Caco-2 (cell line): ENCODE measurements at regions not wholly inside any gene's neighbourhood (a gene's known extent, or its start where the extent isn't known, plus 50 kb on each side); places are given as distances from the start of the nearest gene placed in this dataset.
"Not testable (repeated sequence)": the region's sequence is repeated elsewhere in the genome, so short reads cannot be mapped to it uniquely, and the experiment has no call there.

ENCODE experiments used
- BruUV-seq: library from RNA; stranded (reverse); fragments of 400-500 nt; replicated peaks from 2 replicates; lab custom pipeline; 2021; lab: Mats Ljungman, UMichigan
- CTCF ChIA-PET: fragments of 300-600 bp; sonication (Branson Sonifier 250); formaldehyde crosslinking; loops from one replicate; lab custom pipeline; 2022; ENCODE audit warnings: antibody characterized with exemption; lab: Charles Lee
- POLR2A ChIA-PET: fragments of 300-600 bp; sonication (Branson Sonifier 250); formaldehyde crosslinking; loops from one replicate; lab custom pipeline; 2022; ENCODE audit warnings: antibody characterized with exemption; lab: Charles Lee
- DNase-seq, 2 experiments: peaks; one replicate each; pipeline versions ENCODE4 v3.0.0 to v3.0.0-alpha.2; 2020 to 2022
- H3K27me3 ChIP-seq: replicated peaks from 2 replicates; pipeline ENCODE4 v1.6.0; 2011; ENCODE audit warnings: low read length; ENCODE audit not compliant: control insufficient read depth, insufficient read depth
- H3K36me3 ChIP-seq: 2 replicates; pipeline ENCODE4 v1.5.1; 2011; ENCODE audit warnings: low read length; ENCODE audit not compliant: control insufficient read depth, insufficient read depth
- H3K4me1 ChIP-seq: fragments of 250-450 bp; sonication (Bioruptor Pico); 2 replicates; pipeline ENCODE4 v1.5.1; 2020; ENCODE audit warnings: mild to moderate bottlenecking
- H3K4me3 ChIP-seq: 2 replicates; pipeline ENCODE4 v1.5.1; 2011; ENCODE audit warnings: low read depth, mild to moderate bottlenecking, control low read depth, low read length
- H3K9me3 ChIP-seq: fragments of 250-450 bp; sonication (Bioruptor Pico); 2 replicates; pipeline ENCODE4 v1.5.1; 2020; ENCODE audit warnings: mild to moderate bottlenecking, moderate library complexity
- H3K27ac Mint-ChIP-seq: one replicate; pipeline ENCODE4 v1.8.0; 2022; ENCODE audit warnings: mixed read lengths; ENCODE audit not compliant: unreplicated experiment
- H3K27me3 Mint-ChIP-seq: one replicate; pipeline ENCODE4 v1.8.0; 2022; ENCODE audit warnings: mixed read lengths; ENCODE audit not compliant: insufficient read depth, unreplicated experiment
- H3K36me3 Mint-ChIP-seq: one replicate; pipeline ENCODE4 v1.8.0; 2022; ENCODE audit warnings: mild to moderate bottlenecking, mixed read lengths; ENCODE audit not compliant: insufficient read depth, unreplicated experiment
- H3K4me1 Mint-ChIP-seq: one replicate; pipeline ENCODE4 v1.8.0; 2022; ENCODE audit warnings: low read depth, mixed read lengths; ENCODE audit not compliant: unreplicated experiment
- H3K4me3 Mint-ChIP-seq: one replicate; pipeline ENCODE4 v1.8.0; 2022; ENCODE audit warnings: mild to moderate bottlenecking, moderate library complexity, mixed read lengths; ENCODE audit not compliant: unreplicated experiment
- H3K9me3 Mint-ChIP-seq: one replicate; pipeline ENCODE4 v1.8.0; 2022; ENCODE audit warnings: mixed read lengths; ENCODE audit not compliant: unreplicated experiment
- CTCF ChIP-seq, 2 experiments: fragments of 200-600 bp in 1 of 2; IDR thresholded peaks; 1 replicate in 1 of 2; 2 replicates in 1 of 2; pipeline versions ENCODE4 v1.5.1 to v1.8.0; 2011 to 2022; ENCODE audit warnings: antibody characterized with exemption in 1 of 2, control low read depth in 1 of 2, inconsistent platforms in 1 of 2, low read depth in 1 of 2, low read length in 1 of 2, mild to moderate bottlenecking in 1 of 2, moderate library complexity in 1 of 2; ENCODE audit not compliant: insufficient read depth in 1 of 2, severe bottlenecking in 1 of 2, unreplicated experiment in 1 of 2
- intact Hi-C: fragments of 100-400 bp; cut with micrococcal nuclease; formaldehyde crosslinking; loops from one replicate; pipeline ENCODE4 v1.10.0; 2022; ENCODE audit not compliant: unreplicated experiment

- no peaks in the 10 kb centered on the region for H3K9me3 Mint-ChIP-seq
- no peak for DNase-seq
- BruUV-seq, result no TSS peak
- Histone ChIP-seq H3K9me3 (no peaks in the 10 kb centered on the region), H3K4me1 (peaks cover 12% of the 10 kb centered on the region), H3K27me3 (no peaks in the 10 kb centered on the region), H3K36me3 (no peaks in the 10 kb centered on the region), H3K4me3 (no peak overlapping the region)
- H3K27me3 Mint-ChIP-seq, result no peaks in the 10 kb centered on the region
- H3K4me3 Mint-ChIP-seq, result no peak overlapping the region
- ChIA-PET CTCF (no interaction called here), POLR2A (no interaction called here)
- H3K27ac Mint-ChIP-seq, result no peak overlapping the region
- intact Hi-C loops, result no loop called here
- H3K36me3 Mint-ChIP-seq, result peaks cover 5% of the 10 kb centered on the region
- H3K4me1 Mint-ChIP-seq, result peaks cover 19% of the 10 kb centered on the region
- no peak for TF ChIP-seq CTCF (IDR thresholded peaks at IDR 0.05; ENCODE audit: insufficient read depth in 1 of 2, low read depth in 1 of 2, low read length in 1 of 2, severe bottlenecking in 1 of 2, unreplicated experiment in 1 of 2)
These were observed 72.7 kb upstream of the FAM174B start for GRCh38 chr15:92728266-92728665.

- H3K4me3 ChIP-seq, result peak overlapping the region; percentile 33
- peaks cover 10% of the 10 kb centered on the region; the same call in 1 of the 2 replicates for H3K4me1 ChIP-seq
- peaks cover 6% of the 10 kb centered on the region for H3K4me1 Mint-ChIP-seq
- TF ChIP-seq CTCF (IDR thresholded peaks at IDR 0.05; ENCODE audit: insufficient read depth in 1 of 2, low read depth in 1 of 2, low read length in 1 of 2, severe bottlenecking in 1 of 2, unreplicated experiment in 1 of 2), result no peak
- intact Hi-C loops, result no loop called here
- POLR2A ChIA-PET, result interaction anchor here (1.2 kb wide), 1 partner anchor 75 kb away, joined by 3 read pairs; no protein-coding TSS in a partner anchor
- no peaks in the 10 kb centered on the region for H3K9me3 ChIP-seq
- peak overlapping the region; percentile 76 for H3K4me3 Mint-ChIP-seq
- H3K27me3 ChIP-seq, result no peaks in the 10 kb centered on the region
- H3K27ac Mint-ChIP-seq, result peak overlapping the region; percentile 92
- TSS peak; percentile 70 for BruUV-seq
- no peaks in the 10 kb centered on the region for H3K36me3 ChIP-seq
- H3K9me3 Mint-ChIP-seq, result no peaks in the 10 kb centered on the region
- CTCF ChIA-PET, result interaction anchor here (1.0 kb wide), 1 partner anchor 62 kb away, joined by 3 read pairs; no protein-coding TSS in a partner anchor
- no peaks in the 10 kb centered on the region for H3K27me3 Mint-ChIP-seq
- H3K36me3 Mint-ChIP-seq, result peaks cover 5% of the 10 kb centered on the region
- no peak for DNase-seq
These were observed 77.7 kb upstream of the FAM174B start for GRCh38 chr15:92733090-92733933.

- Histone ChIP-seq H3K4me3 (peak overlapping the region; percentile 33), H3K4me1 (peaks cover 10% of the 10 kb centered on the region; the same call in 1 of the 2 replicates)
These were observed 78.5 kb upstream of the FAM174B start for GRCh38 chr15:92733934-92734521.

GRCh38 chr15:92739246-92739645, 83.7 kb upstream of the FAM174B start:
- H3K4me3 ChIP-seq, POLR2A ChIA-PET, CTCF ChIA-PET, H3K4me1 Mint-ChIP-seq, H3K36me3 ChIP-seq, intact Hi-C loops, H3K27me3 Mint-ChIP-seq, H3K27me3 ChIP-seq, H3K4me3 Mint-ChIP-seq, BruUV-seq, DNase-seq, H3K27ac Mint-ChIP-seq, H3K9me3 ChIP-seq: not testable (repeated sequence)
- peaks cover 19% of the 10 kb centered on the region for H3K36me3 Mint-ChIP-seq
- peaks cover 11% of the 10 kb centered on the region for H3K9me3 Mint-ChIP-seq
- H3K4me1 ChIP-seq, result peaks cover 22% of the 10 kb centered on the region

More at GRCh38 chr15:92733934-92734521, 78.5 kb upstream of the FAM174B start:
- no peak for TF ChIP-seq CTCF (IDR thresholded peaks at IDR 0.05; ENCODE audit: insufficient read depth in 1 of 2, low read depth in 1 of 2, low read length in 1 of 2, severe bottlenecking in 1 of 2, unreplicated experiment in 1 of 2)
- BruUV-seq, result no TSS peak
- Mint-ChIP-seq H3K27me3 (no peaks in the 10 kb centered on the region), H3K9me3 (no peaks in the 10 kb centered on the region), H3K27ac (peak overlapping the region; percentile 92), H3K4me1 (peaks cover 6% of the 10 kb centered on the region), H3K4me3 (peak overlapping the region; percentile 76), H3K36me3 (peaks cover 5% of the 10 kb centered on the region)
- Histone ChIP-seq H3K9me3 (no peaks in the 10 kb centered on the region), H3K36me3 (no peaks in the 10 kb centered on the region), H3K27me3 (no peaks in the 10 kb centered on the region)
- POLR2A ChIA-PET, result interaction anchor here (1.2 kb wide), 1 partner anchor 74 kb away, joined by 3 read pairs; no protein-coding TSS in a partner anchor
- CTCF ChIA-PET, result interaction anchor here (1.0 kb wide), 1 partner anchor 61 kb away, joined by 3 read pairs; no protein-coding TSS in a partner anchor
- DNase-seq, result peak; percentile 31 to 46
- intact Hi-C loops, result loop anchor here (1.0 kb wide), 1 partner anchor 12 kb away; no protein-coding TSS in a partner anchor
